CD4-positive, alpha-beta T cell treated with Interleukin-12 subunit alpha and Interleukin-12 subunit beta, for 1 hour (primary cell): ENCODE measurements at regions not wholly inside any gene's neighbourhood (a gene's known extent, or its start where the extent isn't known, plus 50 kb on each side); places are given as distances from the start of the nearest gene placed in this dataset.

Experiments used
- DNase-seq: peaks from one replicate; pipeline ENCODE4 v3.0.0-alpha.2; 2020

- DNase-seq, result no peak
Measured at GRCh38 chr12:86860776-86861175, 604.6 kb upstream of the MGAT4C start.

GRCh38 chr12:86852451-86852850 lies 596.3 kb upstream of the MGAT4C start:
- no peak for DNase-seq

GRCh38 chr12:86838711-86839110 lies 582.5 kb upstream of the MGAT4C start:
- DNase-seq, result no peak

- DNase-seq, result no peak
Measured at GRCh38 chr12:86838260-86838659, 582.1 kb upstream of the MGAT4C start.

- no peak for DNase-seq
Measured at GRCh38 chr12:86837246-86837645, 581.1 kb upstream of the MGAT4C start.

- no peak for DNase-seq
Measured at GRCh38 chr12:86834217-86834616, 578.0 kb upstream of the MGAT4C start.

GRCh38 chr12:86827409-86827808 lies 571.2 kb upstream of the MGAT4C start:
- DNase-seq, result no peak

GRCh38 chr12:86826051-86826450 lies 569.9 kb upstream of the MGAT4C start:
- DNase-seq, result no peak

GRCh38 chr12:86801439-86801838 lies 545.2 kb upstream of the MGAT4C start:
- DNase-seq, result no peak

GRCh38 chr12:86799616-86800015 lies 543.4 kb upstream of the MGAT4C start:
- DNase-seq, result no peak

GRCh38 chr12:86796550-86796949 lies 540.4 kb upstream of the MGAT4C start:
- no peak for DNase-seq

GRCh38 chr12:86788661-86789060 lies 532.5 kb upstream of the MGAT4C start:
- DNase-seq, result no peak

- no peak for DNase-seq
Measured at GRCh38 chr12:86787419-86787818, 531.2 kb upstream of the MGAT4C start.

- no peak for DNase-seq
Measured at GRCh38 chr12:86777325-86777724, 521.1 kb upstream of the MGAT4C start.

GRCh38 chr12:86774841-86775388 lies 518.7 kb upstream of the MGAT4C start:
- no peak for DNase-seq

GRCh38 chr12:86772696-86773095 lies 516.5 kb upstream of the MGAT4C start:
- no peak for DNase-seq

GRCh38 chr12:86770871-86771270 lies 514.7 kb upstream of the MGAT4C start:
- no peak for DNase-seq

GRCh38 chr12:86748894-86749293 lies 492.7 kb upstream of the MGAT4C start:
- no peak for DNase-seq

- no peak for DNase-seq
Measured at GRCh38 chr12:86744547-86745212, 488.5 kb upstream of the MGAT4C start.

- DNase-seq, result no peak
Measured at GRCh38 chr12:86743875-86744536, 487.8 kb upstream of the MGAT4C start.

GRCh38 chr12:86741531-86741930 lies 485.3 kb upstream of the MGAT4C start:
- DNase-seq, result no peak

- no peak for DNase-seq
Measured at GRCh38 chr12:86735851-86736250, 479.7 kb upstream of the MGAT4C start.

GRCh38 chr12:86735072-86735471 lies 478.9 kb upstream of the MGAT4C start:
- no peak for DNase-seq

- DNase-seq, result no peak
Measured at GRCh38 chr12:86730233-86730632, 474.0 kb upstream of the MGAT4C start.

- no peak for DNase-seq
Measured at GRCh38 chr12:86729739-86730138, 473.5 kb upstream of the MGAT4C start.
